GM13977 (cell line): ENCODE measurements at regions not wholly inside any gene's neighbourhood (a gene's known extent, or its start where the extent isn't known, plus 50 kb on each side); places are given as distances from the start of the nearest gene placed in this dataset.

Experiments used
- DNase-seq: peaks from one replicate; pipeline ENCODE4 v3.0.0; 2012; ENCODE audit warnings: low spot score
- in situ Hi-C: fragments of 300-500 bp; cut with MboI; formaldehyde crosslinking; loops from one replicate; pipeline ENCODE4 v1.12.0; 2022; ENCODE audit warnings: low sequenced_read_pairs, low pct_unique_long_range_greater_than_20kb, mixed read lengths, inconsistent platforms; ENCODE audit not compliant: unreplicated experiment
- TF ChIP-seq, protein P1 (sequence below): IDR thresholded peaks from 2 replicates; pipeline ENCODE4 v1.5.1; 2012; ENCODE audit warnings: mild to moderate bottlenecking, control low read depth; ENCODE audit not compliant: insufficient read depth; ENCODE audit errors: extremely low read depth, missing control alignments

DNA sequence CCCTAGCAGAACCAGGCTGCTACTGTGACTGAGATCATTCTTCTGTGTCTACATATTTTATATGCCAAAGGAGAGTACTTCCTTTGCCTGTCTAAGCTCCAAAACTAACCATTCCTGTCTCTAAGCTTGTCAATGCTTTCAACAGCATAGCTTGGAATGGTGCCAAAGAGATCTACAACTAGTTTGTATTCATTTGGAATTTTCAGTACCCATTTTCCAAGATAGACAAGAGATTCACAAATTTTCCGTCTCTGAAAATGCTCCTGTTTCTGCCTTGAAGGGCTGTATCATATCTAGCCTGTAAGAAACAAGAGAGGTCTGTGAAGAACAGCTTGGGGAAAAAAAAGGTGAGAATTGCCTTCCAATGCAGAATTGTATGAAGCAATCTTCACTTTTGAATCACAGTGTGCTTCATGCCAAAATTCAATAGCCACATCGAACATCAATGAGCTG is 334.4 kb upstream of the ACTBL2 start:
- no peak for DNase-seq
- TF ChIP-seq, protein P1, sequence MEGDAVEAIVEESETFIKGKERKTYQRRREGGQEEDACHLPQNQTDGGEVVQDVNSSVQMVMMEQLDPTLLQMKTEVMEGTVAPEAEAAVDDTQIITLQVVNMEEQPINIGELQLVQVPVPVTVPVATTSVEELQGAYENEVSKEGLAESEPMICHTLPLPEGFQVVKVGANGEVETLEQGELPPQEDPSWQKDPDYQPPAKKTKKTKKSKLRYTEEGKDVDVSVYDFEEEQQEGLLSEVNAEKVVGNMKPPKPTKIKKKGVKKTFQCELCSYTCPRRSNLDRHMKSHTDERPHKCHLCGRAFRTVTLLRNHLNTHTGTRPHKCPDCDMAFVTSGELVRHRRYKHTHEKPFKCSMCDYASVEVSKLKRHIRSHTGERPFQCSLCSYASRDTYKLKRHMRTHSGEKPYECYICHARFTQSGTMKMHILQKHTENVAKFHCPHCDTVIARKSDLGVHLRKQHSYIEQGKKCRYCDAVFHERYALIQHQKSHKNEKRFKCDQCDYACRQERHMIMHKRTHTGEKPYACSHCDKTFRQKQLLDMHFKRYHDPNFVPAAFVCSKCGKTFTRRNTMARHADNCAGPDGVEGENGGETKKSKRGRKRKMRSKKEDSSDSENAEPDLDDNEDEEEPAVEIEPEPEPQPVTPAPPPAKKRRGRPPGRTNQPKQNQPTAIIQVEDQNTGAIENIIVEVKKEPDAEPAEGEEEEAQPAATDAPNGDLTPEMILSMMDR, result no peak
- in situ Hi-C loops, result no loop called here

DNA sequence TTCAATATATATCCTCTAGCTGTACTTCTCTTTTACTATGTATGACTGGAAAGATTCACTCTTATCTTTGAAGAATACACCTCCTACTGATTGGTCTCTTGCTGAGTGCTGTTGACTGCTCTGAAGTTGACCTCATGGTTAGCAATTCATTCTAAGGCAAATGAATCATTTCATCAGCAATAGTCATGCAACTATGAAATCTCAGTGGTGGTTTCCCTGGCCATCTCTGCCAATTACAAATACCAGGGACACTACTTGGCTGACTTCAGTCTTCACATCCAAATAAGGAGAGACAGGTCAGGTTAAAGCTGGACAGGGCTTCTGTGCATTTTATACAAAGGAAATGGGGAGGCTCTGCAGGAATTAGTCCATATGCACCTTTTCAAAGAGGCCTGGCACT is 333.5 kb upstream of the ACTBL2 start:
- in situ Hi-C loops, result no loop called here
- no peak for DNase-seq
- TF ChIP-seq, protein P1, result no peak

DNA sequence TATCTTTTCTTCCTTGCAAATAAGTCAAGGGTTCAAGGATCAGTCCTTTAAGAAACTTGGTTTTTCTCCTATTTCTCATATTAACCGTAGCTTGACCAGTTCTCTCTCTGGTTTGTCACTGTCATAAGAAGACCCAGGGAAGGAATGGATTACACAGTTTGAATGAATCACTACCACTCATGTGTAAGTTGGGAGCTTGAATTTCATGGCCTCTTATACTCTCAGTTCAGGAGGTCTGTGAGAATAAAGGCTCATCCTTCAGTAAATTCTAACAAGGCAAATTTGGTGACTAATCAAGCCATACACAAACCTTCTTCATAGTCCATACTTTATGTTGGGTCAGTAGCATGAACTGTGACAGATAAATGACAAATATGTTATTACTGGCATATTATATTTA is 323.1 kb upstream of the ACTBL2 start:
- in situ Hi-C loops, result no loop called here
- DNase-seq, result no peak
- TF ChIP-seq, protein P1, result no peak

DNA sequence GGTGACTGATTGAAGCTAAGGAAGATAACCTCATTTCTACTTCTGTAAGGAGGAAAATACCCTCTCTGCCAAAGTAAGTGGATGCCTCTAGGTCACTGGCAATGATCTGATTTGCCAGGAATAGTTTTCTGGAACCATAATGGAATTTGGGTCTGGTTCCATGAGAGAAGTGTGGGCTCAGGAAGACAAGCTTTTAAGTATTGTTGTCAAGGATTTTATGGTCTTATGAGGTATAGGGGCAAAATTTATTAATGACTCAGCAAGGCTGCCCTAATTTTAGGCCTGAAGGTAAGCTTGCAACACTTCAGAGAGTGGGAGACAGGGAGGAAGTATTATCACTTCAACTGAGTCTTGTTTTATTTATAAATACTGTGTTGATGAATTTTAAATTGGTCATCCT is 322.6 kb upstream of the ACTBL2 start:
- TF ChIP-seq, protein P1, result no peak
- in situ Hi-C loops, result no loop called here
- no peak for DNase-seq

DNA sequence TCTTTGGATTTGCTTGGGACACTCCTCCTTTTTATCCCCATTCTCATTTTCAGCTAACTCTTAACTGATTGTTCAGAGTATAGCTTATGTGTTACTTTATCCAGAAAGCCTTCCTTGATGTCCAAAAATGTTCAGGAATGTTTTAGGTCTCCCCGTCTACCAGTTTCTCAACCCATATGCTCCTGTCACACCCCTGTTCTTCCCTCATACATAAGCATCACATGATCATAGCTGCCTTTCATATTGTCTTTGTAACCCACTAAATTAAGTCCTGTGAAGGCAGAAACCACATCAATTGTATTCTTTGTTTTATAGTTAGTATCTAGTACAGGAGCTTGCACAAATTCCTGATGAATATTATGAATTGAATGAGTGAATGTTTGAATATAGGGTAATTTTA is 321.9 kb upstream of the ACTBL2 start:
- no peak for DNase-seq
- in situ Hi-C loops, result no loop called here
- TF ChIP-seq, protein P1, result no peak

DNA sequence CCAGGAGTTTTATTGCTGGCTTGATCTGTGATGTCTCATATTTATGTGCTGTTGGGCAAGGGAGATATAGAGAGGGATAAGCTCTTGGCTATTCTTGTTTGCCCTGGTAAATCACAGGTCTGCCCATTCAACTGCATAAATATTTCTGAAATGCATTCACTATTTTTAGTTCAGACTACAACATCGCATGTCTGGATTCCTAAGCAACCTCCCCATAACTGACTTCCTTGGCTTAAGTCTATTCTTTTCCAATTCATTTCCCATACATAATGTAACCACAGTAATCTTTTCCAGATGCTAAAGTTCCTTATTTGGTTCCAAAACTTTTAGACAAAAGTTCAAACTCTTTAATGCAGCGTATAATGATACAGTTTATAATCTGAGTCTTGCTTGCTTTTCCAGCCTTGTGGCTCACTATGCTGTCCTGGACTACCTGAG is 321.4 kb upstream of the ACTBL2 start:
- DNase-seq, result no peak
- in situ Hi-C loops, result no loop called here
- TF ChIP-seq, protein P1, result no peak

DNA sequence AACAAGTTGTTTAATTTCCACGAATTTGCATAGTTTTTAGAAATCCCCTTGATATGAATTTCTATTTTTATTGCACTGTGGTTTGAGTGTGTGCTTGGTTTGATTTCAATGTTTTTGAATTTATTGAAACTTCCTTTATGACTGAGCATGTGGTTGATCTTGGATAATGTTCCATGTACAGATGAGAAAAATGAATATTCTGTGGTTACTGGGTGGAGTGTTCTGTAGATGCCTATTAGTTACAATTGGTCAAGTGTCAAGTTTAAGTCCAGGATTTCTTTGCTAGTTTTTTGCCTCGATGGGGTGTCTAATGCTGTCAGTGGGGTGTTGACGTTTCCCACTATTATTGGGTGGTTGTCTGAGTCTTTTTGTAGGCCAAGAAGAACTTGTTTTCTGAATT is 319.5 kb upstream of the ACTBL2 start:
- TF ChIP-seq, protein P1, result no peak
- in situ Hi-C loops, result no loop called here
- no peak for DNase-seq
